HG03280 (cell line): ENCODE measurements at regions not wholly inside any gene's neighbourhood (a gene's known extent, or its start where the extent isn't known, plus 50 kb on each side); places are given as distances from the start of the nearest gene placed in this dataset.
A peak's percentile ranks its signal among the peaks of the same experiment; 100 is the strongest.

Source experiments
- ATAC-seq: cut with Tn5 transposase; IDR thresholded peaks from one replicate; pipeline ENCODE4 v1.9.1; 2021; ENCODE audit warnings: mild to moderate bottlenecking, moderate library complexity; ENCODE audit not compliant: unreplicated experiment

- ATAC-seq, result no peak
Observed at GRCh38 chr12:90899456-90900182, 55.4 kb downstream of the CCER1 start.

GRCh38 chr12:90897986-90898385, 57.0 kb downstream of the CCER1 start:
- no peak for ATAC-seq

GRCh38 chr12:90897316-90897715, 57.7 kb downstream of the CCER1 start:
- ATAC-seq, result no peak

- ATAC-seq, result no peak
Observed at GRCh38 chr12:90896821-90897220, 58.2 kb downstream of the CCER1 start.

- no peak for ATAC-seq
Observed at GRCh38 chr12:90896164-90896563, 58.8 kb downstream of the CCER1 start.

- ATAC-seq, result no peak
Observed at GRCh38 chr12:90888316-90888715, 66.7 kb downstream of the CCER1 start.

GRCh38 chr12:90883456-90883855, 71.5 kb downstream of the CCER1 start:
- ATAC-seq, result no peak

- no peak for ATAC-seq
Observed at GRCh38 chr12:90871726-90872096, 83.3 kb downstream of the CCER1 start.

GRCh38 chr12:90870971-90871725, 83.8 kb downstream of the CCER1 start:
- no peak for ATAC-seq

GRCh38 chr12:90868626-90869025, 86.3 kb downstream of the CCER1 start:
- no peak for ATAC-seq

GRCh38 chr12:90859591-90859990, 95.4 kb downstream of the CCER1 start:
- ATAC-seq, result no peak

GRCh38 chr12:90858252-90858651, 96.7 kb downstream of the CCER1 start:
- no peak for ATAC-seq

GRCh38 chr12:90855534-90855933, 99.4 kb downstream of the CCER1 start:
- no peak for ATAC-seq

- ATAC-seq, result peak; percentile 84
Observed at GRCh38 chr12:90854136-90854689, 100.8 kb downstream of the CCER1 start.

- no peak for ATAC-seq
Observed at GRCh38 chr12:90851800-90852718, 102.9 kb downstream of the CCER1 start.

- no peak for ATAC-seq
Observed at GRCh38 chr12:90842477-90842876, 112.5 kb downstream of the CCER1 start.

- no peak for ATAC-seq
Observed at GRCh38 chr12:90841336-90841735, 113.6 kb downstream of the CCER1 start.

GRCh38 chr12:90839346-90839745, 115.6 kb downstream of the CCER1 start:
- no peak for ATAC-seq

- no peak for ATAC-seq
Observed at GRCh38 chr12:90836689-90837088, 118.3 kb downstream of the CCER1 start.

GRCh38 chr12:90833228-90833627, 121.7 kb downstream of the CCER1 start:
- ATAC-seq, result no peak

- ATAC-seq, result no peak
Observed at GRCh38 chr12:90832427-90832826, 122.5 kb downstream of the CCER1 start.
